GDM1 (cell line): ENCODE measurements at regions not wholly inside any gene's neighbourhood (a gene's known extent, or its start where the extent isn't known, plus 50 kb on each side); places are given as distances from the start of the nearest gene placed in this dataset.
"Not testable (repeated sequence)": the region's sequence is repeated elsewhere in the genome, so short reads cannot be mapped to it uniquely, and the experiment has no call there.

ENCODE experiments used
- DNase-seq: peaks from one replicate; lab custom pipeline; 2025; lab: John Stamatoyannopoulos, UW

GRCh38 chr12:61282790-61283575, 977.2 kb upstream of the USP15 start:
- DNase-seq, result no peak

GRCh38 chr12:61290473-61290872, 969.7 kb upstream of the USP15 start:
- no peak for DNase-seq

GRCh38 chr12:61291647-61292046, 968.6 kb upstream of the USP15 start:
- no peak for DNase-seq

- not testable (repeated sequence) for DNase-seq
These were observed 966.2 kb upstream of the USP15 start for GRCh38 chr12:61294011-61294410.

GRCh38 chr12:61301817-61302216, 958.4 kb upstream of the USP15 start:
- DNase-seq, result no peak

GRCh38 chr12:61302282-61302681, 957.9 kb upstream of the USP15 start:
- no peak for DNase-seq

- no peak for DNase-seq
These were observed 952.0 kb upstream of the USP15 start for GRCh38 chr12:61308220-61308619.

GRCh38 chr12:61311413-61311812, 948.8 kb upstream of the USP15 start:
- DNase-seq, result no peak

- DNase-seq, result no peak
These were observed 911.3 kb upstream of the USP15 start for GRCh38 chr12:61348871-61349270.

- DNase-seq, result no peak
These were observed 905.1 kb upstream of the USP15 start for GRCh38 chr12:61355105-61355504.

- DNase-seq, result no peak
These were observed 903.7 kb upstream of the USP15 start for GRCh38 chr12:61356485-61356884.

GRCh38 chr12:61357496-61357895, 902.7 kb upstream of the USP15 start:
- DNase-seq, result no peak

GRCh38 chr12:61362037-61362436, 898.2 kb upstream of the USP15 start:
- DNase-seq, result no peak

GRCh38 chr12:61365001-61365400, 895.2 kb upstream of the USP15 start:
- DNase-seq, result no peak

- DNase-seq, result no peak
These were observed 892.9 kb upstream of the USP15 start for GRCh38 chr12:61367281-61367785.

GRCh38 chr12:61369241-61369910, 890.8 kb upstream of the USP15 start:
- DNase-seq, result no peak

GRCh38 chr12:61384511-61384910, 875.7 kb upstream of the USP15 start:
- no peak for DNase-seq

- DNase-seq, result no peak
These were observed 874.4 kb upstream of the USP15 start for GRCh38 chr12:61385771-61386170.

GRCh38 chr12:61397668-61398067, 862.5 kb upstream of the USP15 start:
- no peak for DNase-seq

- DNase-seq, result no peak
These were observed 848.0 kb upstream of the USP15 start for GRCh38 chr12:61412201-61412600.

- no peak for DNase-seq
These were observed 845.7 kb upstream of the USP15 start for GRCh38 chr12:61414470-61414869.

- DNase-seq, result no peak
These were observed 837.4 kb upstream of the USP15 start for GRCh38 chr12:61422786-61423185.

- DNase-seq, result no peak
These were observed 808.1 kb upstream of the USP15 start for GRCh38 chr12:61452076-61452475.
